Thymus (tissue), 11 donors: ENCODE measurements at regions not wholly inside any gene's neighbourhood (a gene's known extent, or its start where the extent isn't known, plus 50 kb on each side); places are given as distances from the start of the nearest gene placed in this dataset.

Source experiments
- DNase-seq, 9 donors: peaks; one replicate each; pipeline ENCODE4 v3.0.0-alpha.2; 2013; ENCODE audit warnings: low spot score in 9 of 9, low read depth in 6 of 9, missing footprints in 1 of 9
- H3K27ac ChIP-seq, 2 donors: one replicate each; pipeline ENCODE4 v1.5.1; 2013; ENCODE audit warnings: control low read depth in 1 of 2, low read depth in 1 of 2, low read length in 1 of 2, mild to moderate bottlenecking in 1 of 2, moderate library complexity in 1 of 2
- H3K27me3 ChIP-seq, 2 donors: one replicate each; pipeline ENCODE4 v1.5.1; 2013; ENCODE audit warnings: low read length in 1 of 2; ENCODE audit not compliant: control insufficient read depth in 2 of 2, insufficient read depth in 1 of 2
- H3K36me3 ChIP-seq, 2 donors: one replicate each; pipeline ENCODE4 v1.5.1; 2013; ENCODE audit warnings: low read length in 1 of 2, mild to moderate bottlenecking in 1 of 2, moderate library complexity in 1 of 2; ENCODE audit not compliant: control insufficient read depth in 2 of 2, insufficient read depth in 2 of 2
- H3K4me1 ChIP-seq, 2 donors: one replicate each; pipeline ENCODE4 v1.5.1; 2013; ENCODE audit warnings: low read length in 2 of 2; ENCODE audit not compliant: control insufficient read depth in 2 of 2, insufficient read depth in 2 of 2
- H3K4me3 ChIP-seq, 2 donors: one replicate each; pipeline ENCODE4 v1.5.1; 2013; ENCODE audit warnings: low read length in 2 of 2, control low read depth in 1 of 2, mild to moderate bottlenecking in 1 of 2
- H3K9me3 ChIP-seq, 2 donors: one replicate each; pipeline ENCODE4 v1.5.1; 2013; ENCODE audit warnings: low read length in 1 of 2, mild to moderate bottlenecking in 1 of 2; ENCODE audit not compliant: control insufficient read depth in 2 of 2, insufficient read depth in 1 of 2
- WGBS: extraction: QIAGEN DNeasy Blood & Tissue Kit; methylation state at CpG from one replicate; pipeline ENCODE4 v1.1.7; 2013; 5-methylcytosine and 5-hydroxymethylcytosine counted together
- donor health status: healthy.

- 77% methylated on average over 4 of the region's 4 CpGs for WGBS
- DNase-seq, result no peak
- no peaks in the 10 kb centered on the region for H3K36me3 ChIP-seq
Measured at GRCh38 chr11:104332110-104332509, 168.2 kb upstream of the PDGFD start.

GRCh38 chr11:104329078-104329665 lies 165.2 kb upstream of the PDGFD start:
- no peak overlapping the region for H3K27ac ChIP-seq
- no peaks in the 10 kb centered on the region for H3K9me3 ChIP-seq
- no peaks in the 10 kb centered on the region for H3K27me3 ChIP-seq
- DNase-seq, result no peak
- H3K36me3 ChIP-seq, result no peaks in the 10 kb centered on the region
- H3K4me3 ChIP-seq, result no peak overlapping the region
- H3K4me1 ChIP-seq, result no peaks in the 10 kb centered on the region
- WGBS, result 92% methylated on average over 2 of the region's 2 CpGs

More at GRCh38 chr11:104332110-104332509, 168.2 kb upstream of the PDGFD start:
- H3K9me3 ChIP-seq, result no peaks in the 10 kb centered on the region
- no peak overlapping the region for H3K4me3 ChIP-seq
- H3K4me1 ChIP-seq, result no peaks in the 10 kb centered on the region
- H3K27me3 ChIP-seq, result no peaks in the 10 kb centered on the region
- H3K27ac ChIP-seq, result no peak overlapping the region

GRCh38 chr11:104328512-104328907 lies 164.6 kb upstream of the PDGFD start:
- H3K36me3 ChIP-seq, result no peaks in the 10 kb centered on the region
- WGBS, result 91% methylated on average over 4 of the region's 4 CpGs
- no peak overlapping the region for H3K4me3 ChIP-seq
- no peaks in the 10 kb centered on the region for H3K9me3 ChIP-seq
- no peak overlapping the region for H3K27ac ChIP-seq
- H3K27me3 ChIP-seq, result no peaks in the 10 kb centered on the region
- DNase-seq, result no peak
- no peaks in the 10 kb centered on the region for H3K4me1 ChIP-seq

- no peaks in the 10 kb centered on the region for H3K36me3 ChIP-seq
- WGBS, result 89% methylated on average over 6 of the region's 6 CpGs
- no peaks in the 10 kb centered on the region for H3K4me1 ChIP-seq
- H3K9me3 ChIP-seq, result no peaks in the 10 kb centered on the region
- H3K27ac ChIP-seq, result no peak overlapping the region
- no peak for DNase-seq
- no peaks in the 10 kb centered on the region for H3K27me3 ChIP-seq
- no peak overlapping the region for H3K4me3 ChIP-seq
Measured at GRCh38 chr11:104327861-104328511, 164.0 kb upstream of the PDGFD start.

- Histone ChIP-seq H3K4me1 (no peaks in the 10 kb centered on the region), H3K27me3 (no peaks in the 10 kb centered on the region), H3K36me3 (no peaks in the 10 kb centered on the region), H3K27ac (no peak overlapping the region), H3K9me3 (no peaks in the 10 kb centered on the region), H3K4me3 (no peak overlapping the region)
- no peak for DNase-seq
- WGBS, result 61% methylated on average over 1 of the region's 1 CpG
Measured at GRCh38 chr11:104325093-104325492, 161.1 kb upstream of the PDGFD start.

- H3K27ac ChIP-seq, result no peak overlapping the region
- H3K9me3 ChIP-seq, result no peaks in the 10 kb centered on the region
- DNase-seq, result no peak
- no peaks in the 10 kb centered on the region for H3K4me1 ChIP-seq
- no peak overlapping the region for H3K4me3 ChIP-seq
- H3K36me3 ChIP-seq, result no peaks in the 10 kb centered on the region
- H3K27me3 ChIP-seq, result no peaks in the 10 kb centered on the region
- 95% methylated on average over 1 of the region's 1 CpG for WGBS
Measured at GRCh38 chr11:104324276-104324675, 160.3 kb upstream of the PDGFD start.

GRCh38 chr11:104323841-104324240 lies 159.9 kb upstream of the PDGFD start:
- DNase-seq, result no peak
- no peaks in the 10 kb centered on the region for H3K27me3 ChIP-seq
- 94% methylated on average over 2 of the region's 2 CpGs for WGBS
- no peaks in the 10 kb centered on the region for H3K4me1 ChIP-seq
- H3K36me3 ChIP-seq, result no peaks in the 10 kb centered on the region
- no peak overlapping the region for H3K4me3 ChIP-seq
- H3K9me3 ChIP-seq, result no peaks in the 10 kb centered on the region
- no peak overlapping the region for H3K27ac ChIP-seq

GRCh38 chr11:104322696-104323095 lies 158.7 kb upstream of the PDGFD start:
- no peak overlapping the region for H3K27ac ChIP-seq
- WGBS, result 84% methylated on average over 4 of the region's 4 CpGs
- no peaks in the 10 kb centered on the region for H3K4me1 ChIP-seq
- H3K4me3 ChIP-seq, result no peak overlapping the region
- H3K36me3 ChIP-seq, result no peaks in the 10 kb centered on the region
- DNase-seq, result no peak
- no peaks in the 10 kb centered on the region for H3K9me3 ChIP-seq
- no peaks in the 10 kb centered on the region for H3K27me3 ChIP-seq

- no peaks in the 10 kb centered on the region for H3K9me3 ChIP-seq
- H3K4me1 ChIP-seq, result no peaks in the 10 kb centered on the region
- WGBS, result 92% methylated on average over 1 of the region's 1 CpG
- H3K4me3 ChIP-seq, result no peak overlapping the region
- H3K27me3 ChIP-seq, result no peaks in the 10 kb centered on the region
- no peaks in the 10 kb centered on the region for H3K36me3 ChIP-seq
- no peak for DNase-seq
- H3K27ac ChIP-seq, result no peak overlapping the region
Measured at GRCh38 chr11:104320956-104321355, 157.0 kb upstream of the PDGFD start.
